K562 (cell line): ENCODE measurements at regions not wholly inside any gene's neighbourhood (a gene's known extent, or its start where the extent isn't known, plus 50 kb on each side); places are given as distances from the start of the nearest gene placed in this dataset.

Source experiments
- ATAC-seq: fragments of 200-7000 bp; cut with Tn5 transposase; 3 replicates; pipeline ENCODE4 v1.9.1; 2020; ENCODE audit warnings: moderate library complexity
- BruUV-seq: library from RNA; stranded (reverse); fragments of 400-500 nt; replicated peaks from 2 replicates; lab custom pipeline; 2021; lab: Mats Ljungman, UMichigan
- CTCF ChIA-PET: fragments of 300-600 bp; formaldehyde crosslinking; extraction: SDS; loops from one replicate; lab custom pipeline; 2021; ENCODE audit warnings: low intra/inter-chr PET ratio; lab: Yijun Ruan, JAX
- POLR2A ChIA-PET: fragments of 300-600, 350-650 bp; sonication (Branson Sonifier 250); formaldehyde crosslinking; extraction: SDS; loops from one replicate; lab custom pipeline; 2021; ENCODE audit warnings: antibody characterized with exemption, inconsistent platforms; lab: Yijun Ruan, JAX
- DNase-seq, 4 experiments: peaks; one replicate each; pipeline versions ENCODE4 v3.0.0 to v3.0.0-alpha.2; 2011 to 2018; ENCODE audit warnings: low spot score in 3 of 4, mixed read lengths in 3 of 4; ENCODE audit errors: extremely low read depth in 1 of 4
- FAIRE-seq: peaks from 2 replicates; lab custom pipeline; 2011; peaks lifted over from hg19 to GRCh38; lab: Jason Lieb, UNC
- H2AFZ ChIP-seq: 2 replicates; pipeline ENCODE4 v1.6.0; 2011; ENCODE audit warnings: low read depth, low read length, control low read depth, inconsistent platforms
- H3K27ac ChIP-seq: fragments of 200-600 bp; 3 replicates; pipeline ENCODE4 v1.8.0; 2011; ENCODE audit warnings: low read depth, mild to moderate bottlenecking, control low read depth, inconsistent platforms, low read length, moderate library complexity, mixed read lengths; ENCODE audit errors: extremely low read depth
- H3K27me3 ChIP-seq, 2 experiments: fragments of 300-600 bp in 1 of 2; 2 replicates in 1 of 2; 3 replicates in 1 of 2; pipeline versions ENCODE4 v1.6.0 to v1.8.0; 2011; ENCODE audit warnings: inconsistent platforms in 2 of 2, low read length in 2 of 2, mild to moderate bottlenecking in 1 of 2, mixed read lengths in 1 of 2, moderate library complexity in 1 of 2; ENCODE audit not compliant: control insufficient read depth in 2 of 2, insufficient read depth in 2 of 2
- H3K36me3 ChIP-seq: fragments of 300-600 bp; 3 replicates; pipeline ENCODE4 v1.8.0; 2011; ENCODE audit warnings: mild to moderate bottlenecking, low read length, inconsistent platforms; ENCODE audit not compliant: control insufficient read depth, insufficient read depth
- H3K4me1 ChIP-seq, 2 experiments: fragments of 200-600 bp in 1 of 2; replicated peaks in 1 of 2; 2 replicates in 1 of 2; 3 replicates in 1 of 2; pipeline versions ENCODE4 v1.5.1 to v1.8.0; 2011; ENCODE audit warnings: inconsistent platforms in 2 of 2, low read length in 2 of 2, mild to moderate bottlenecking in 1 of 2, mixed read lengths in 1 of 2, moderate library complexity in 1 of 2; ENCODE audit not compliant: control insufficient read depth in 2 of 2, insufficient read depth in 2 of 2
- H3K4me2 ChIP-seq: 2 replicates; pipeline ENCODE4 v1.6.1; 2011; ENCODE audit warnings: low read length, control low read depth, inconsistent platforms, mixed read lengths; ENCODE audit not compliant: insufficient read depth
- H3K4me3 ChIP-seq: fragments of 200-600 bp; sonication (generic), shearing (Covaris generic); 2 replicates; pipeline ENCODE4 v1.5.1; 2016; ENCODE audit warnings: control low read depth, inconsistent platforms
- H3K79me2 ChIP-seq: fragments of 200-600 bp; 3 replicates; pipeline ENCODE4 v1.8.0; 2011; ENCODE audit warnings: low read length, inconsistent platforms; ENCODE audit not compliant: control insufficient read depth, insufficient read depth
- H3K9ac ChIP-seq, 2 experiments: 2 replicates each; pipeline versions ENCODE4 v1.6.0 to v1.6.1; 2011; ENCODE audit warnings: low read depth in 2 of 2, low read length in 2 of 2, control low read depth in 1 of 2, inconsistent platforms in 1 of 2, mild to moderate bottlenecking in 1 of 2, mixed read lengths in 1 of 2; ENCODE audit not compliant: insufficient read depth in 1 of 2
- H3K9me1 ChIP-seq: one replicate; pipeline ENCODE4 v1.6.0; 2011; ENCODE audit warnings: inconsistent platforms, mild to moderate bottlenecking, low read length, moderate library complexity; ENCODE audit not compliant: control insufficient read depth, insufficient read depth
- H3K9me3 ChIP-seq: replicated peaks from 2 replicates; pipeline ENCODE4 v1.5.1; 2011; ENCODE audit warnings: low read depth, low read length, inconsistent platforms; ENCODE audit not compliant: control insufficient read depth, insufficient read depth
- H4K20me1 ChIP-seq: replicated peaks from 2 replicates; pipeline ENCODE4 v1.6.1; 2011; ENCODE audit warnings: low read length, inconsistent platforms, mixed read lengths; ENCODE audit not compliant: control insufficient read depth, insufficient read depth
- BCLAF1 ChIP-seq, 2 experiments: fragments of 450-650 bp in 1 of 2; IDR thresholded peaks; 2 replicates each; pipeline ENCODE4 v1.6.1; 2011 to 2017; ENCODE audit warnings: low read depth in 2 of 2, antibody characterized with exemption in 1 of 2, borderline replicate concordance in 1 of 2, low read length in 1 of 2, mild to moderate bottlenecking in 1 of 2, mixed read lengths in 1 of 2; ENCODE audit not compliant: control insufficient read depth in 1 of 2
- CLOCK ChIP-seq: fragments of 250-450 bp; sonication (Bioruptor Pico); IDR thresholded peaks from 2 replicates; pipeline ENCODE4 v1.4.0; 2020; ENCODE audit warnings: mild to moderate bottlenecking, moderate library complexity, borderline replicate concordance
- CREB1 ChIP-seq, 2 experiments: sonication (generic) in 1 of 2; formaldehyde crosslinking in 1 of 2; IDR thresholded peaks; 2 replicates each; pipeline versions ENCODE4 v1.6.1 to v1.8.0; 2012 to 2022; ENCODE audit warnings: inconsistent platforms in 1 of 2, mild to moderate bottlenecking in 1 of 2, missing genetic modification reagents in 1 of 2, moderate library complexity in 1 of 2
- E2F8 ChIP-seq: fragments of 450-650 bp; IDR thresholded peaks from 2 replicates; pipeline ENCODE4 v1.7.1; 2018; ENCODE audit warnings: mild to moderate bottlenecking, low read depth; ENCODE audit not compliant: partially characterized antibody
- LARP7 ChIP-seq: fragments of 450-650 bp; IDR thresholded peaks from 2 replicates; pipeline ENCODE4 v1.6.1; 2016
- MITF ChIP-seq: IDR thresholded peaks from 2 replicates; pipeline ENCODE4 v1.6.1; 2014; ENCODE audit warnings: antibody characterized with exemption
- PHF21A ChIP-seq: fragments of 450-650 bp; IDR thresholded peaks from 2 replicates; pipeline ENCODE4 v1.6.1; 2017; ENCODE audit warnings: low read depth, borderline replicate concordance
- RFX1 ChIP-seq: fragments of 450-650 bp; IDR thresholded peaks from 2 replicates; pipeline ENCODE4 v1.6.1; 2016; ENCODE audit warnings: mild to moderate bottlenecking, moderate library complexity
- RNF2 ChIP-seq: sonication (generic); IDR thresholded peaks from 2 replicates; pipeline ENCODE4 v1.6.1; 2016
- SRSF1 ChIP-seq: fragments of 200-400 bp; formaldehyde crosslinking; IDR thresholded peaks from 2 replicates; pipeline ENCODE4 v1.6.1; 2017; ENCODE audit warnings: mild to moderate bottlenecking, low read depth, low read length, moderate library complexity
- TCF3 ChIP-seq: sonication (generic); formaldehyde crosslinking; IDR thresholded peaks from 2 replicates; pipeline ENCODE4 v1.4.0; 2020; ENCODE audit warnings: mild to moderate bottlenecking, missing genetic modification reagents
- TGIF2 ChIP-seq: sonication (generic); formaldehyde crosslinking; IDR thresholded peaks from 2 replicates; pipeline ENCODE4 v1.8.1; 2022; ENCODE audit warnings: mild to moderate bottlenecking, missing genetic modification reagents, moderate library complexity
- ZFX ChIP-seq: sonication (generic); formaldehyde crosslinking; IDR thresholded peaks from 2 replicates; pipeline ENCODE4 v1.8.0; 2022; ENCODE audit warnings: mild to moderate bottlenecking, missing genetic modification reagents, moderate library complexity
- ZNF134 ChIP-seq: fragments of 250-450 bp; sonication (Bioruptor Pico); conservative IDR thresholded peaks from 2 replicates; pipeline ENCODE4 v1.4.0; 2020
- WGBS: fragments of 100-300 bp; shearing (Covaris generic); methylation state at CpG from one replicate; pipeline ENCODE4 v1.1.6; 2016; ENCODE audit warnings: low coverage, mixed read lengths; ENCODE audit not compliant: insufficient coverage; ENCODE audit errors: missing lambda C conversion rate; 5-methylcytosine and 5-hydroxymethylcytosine counted together
- in situ Hi-C: fragments of 300-500 bp; cut with MboI; formaldehyde crosslinking; loops from 4 replicates; pipeline ENCODE4 v1.15.0; 2018; ENCODE audit warnings: inconsistent platforms, mixed read lengths
- intact Hi-C: fragments of 100-400 bp; cut with micrococcal nuclease; formaldehyde crosslinking; loops from 2 replicates; pipeline ENCODE4 v1.14.2; 2022

- H3K9me1 ChIP-seq: no peaks in the 10 kb centered on the region
- no peaks in the 10 kb centered on the region for H3K4me1 ChIP-seq
- WGBS: 0% methylated on average over 1 of the region's 1 CpG
- no peak overlapping the region for H3K27ac ChIP-seq
- no peaks in the 10 kb centered on the region for H3K27me3 ChIP-seq
- no peak overlapping the region for H3K4me2 ChIP-seq
- no peak overlapping the region for H3K9ac ChIP-seq
- H3K4me3 ChIP-seq: no peak overlapping the region
- no peaks in the 10 kb centered on the region for H3K9me3 ChIP-seq
- in situ Hi-C loops (no loop called here), intact Hi-C loops (no loop called here)
- ATAC-seq (no peak), FAIRE-seq (no peak), DNase-seq (no peak)
- H3K79me2 ChIP-seq: no peaks in the 10 kb centered on the region
- ChIA-PET POLR2A (no interaction called here), CTCF (no interaction called here)
- no TSS peak for BruUV-seq
- H4K20me1 ChIP-seq: no peaks in the 10 kb centered on the region
- H2AFZ ChIP-seq: no peak overlapping the region
- H3K36me3 ChIP-seq: no peaks in the 10 kb centered on the region
- TF ChIP-seq PHF21A (no peak), CREB1 (IDR thresholded peaks at IDR 0.05) (no peak), CREB1 (CRISPR knock-in tag; IDR thresholded peaks at IDR 0.05) (no peak), BCLAF1 (IDR thresholded peaks at IDR 0.05; ENCODE audit: borderline replicate concordance in 1 of 2, control insufficient read depth in 1 of 2, low read depth in 2 of 2, low read length in 1 of 2) (no peak), TCF3 (no peak), RNF2 (no peak), MITF (no peak), LARP7 (no peak), CLOCK (no peak), RFX1 (no peak), SRSF1 (no peak), ZFX (CRISPR knock-in tag) (no peak), E2F8 (no peak), TGIF2 (no peak), ZNF134 (CRISPR knock-in tag) (no peak)
Observed at GRCh38 chr17:52678211-52678610, 519.7 kb upstream of the CA10 start.
